ENCODE measurements at regions not wholly inside any gene's neighbourhood (a gene's known extent, or its start where the extent isn't known, plus 50 kb on each side); places are given as distances from the start of the nearest gene placed in this dataset.

DNA sequence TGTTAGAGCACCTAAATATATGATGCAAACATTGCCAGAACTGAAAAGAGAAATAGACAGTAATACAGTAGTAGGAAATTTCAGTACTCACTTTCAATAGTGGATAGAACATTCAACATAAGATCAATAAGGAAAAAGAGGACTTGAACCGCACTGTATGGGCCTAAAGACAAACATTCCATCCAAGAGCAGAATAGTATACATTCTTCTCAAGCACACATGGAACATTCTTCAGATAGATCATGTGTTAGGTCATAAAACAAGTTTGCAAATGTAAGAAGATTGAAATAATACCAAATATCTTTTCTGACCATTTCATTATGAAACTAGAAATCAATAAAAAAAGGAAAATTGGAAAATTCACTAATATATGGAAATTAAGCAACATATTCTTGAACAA, 185.4 kb upstream of the FOXP2 start:
- TF ChIP-seq, protein P1, sequence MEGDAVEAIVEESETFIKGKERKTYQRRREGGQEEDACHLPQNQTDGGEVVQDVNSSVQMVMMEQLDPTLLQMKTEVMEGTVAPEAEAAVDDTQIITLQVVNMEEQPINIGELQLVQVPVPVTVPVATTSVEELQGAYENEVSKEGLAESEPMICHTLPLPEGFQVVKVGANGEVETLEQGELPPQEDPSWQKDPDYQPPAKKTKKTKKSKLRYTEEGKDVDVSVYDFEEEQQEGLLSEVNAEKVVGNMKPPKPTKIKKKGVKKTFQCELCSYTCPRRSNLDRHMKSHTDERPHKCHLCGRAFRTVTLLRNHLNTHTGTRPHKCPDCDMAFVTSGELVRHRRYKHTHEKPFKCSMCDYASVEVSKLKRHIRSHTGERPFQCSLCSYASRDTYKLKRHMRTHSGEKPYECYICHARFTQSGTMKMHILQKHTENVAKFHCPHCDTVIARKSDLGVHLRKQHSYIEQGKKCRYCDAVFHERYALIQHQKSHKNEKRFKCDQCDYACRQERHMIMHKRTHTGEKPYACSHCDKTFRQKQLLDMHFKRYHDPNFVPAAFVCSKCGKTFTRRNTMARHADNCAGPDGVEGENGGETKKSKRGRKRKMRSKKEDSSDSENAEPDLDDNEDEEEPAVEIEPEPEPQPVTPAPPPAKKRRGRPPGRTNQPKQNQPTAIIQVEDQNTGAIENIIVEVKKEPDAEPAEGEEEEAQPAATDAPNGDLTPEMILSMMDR (IDR thresholded peaks at IDR 0.05; ENCODE audit: low read depth, low read length, missing input control): no peak
- TF ChIP-seq, protein P2, sequence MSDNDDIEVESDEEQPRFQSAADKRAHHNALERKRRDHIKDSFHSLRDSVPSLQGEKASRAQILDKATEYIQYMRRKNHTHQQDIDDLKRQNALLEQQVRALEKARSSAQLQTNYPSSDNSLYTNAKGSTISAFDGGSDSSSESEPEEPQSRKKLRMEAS (IDR thresholded peaks at IDR 0.05): no peak
- TF ChIP-seq REST (IDR thresholded peaks at IDR 0.05) (no peak), YY1 (IDR thresholded peaks at IDR 0.05) (no peak), JUND (IDR thresholded peaks at IDR 0.05) (no peak), ZBTB33 (IDR thresholded peaks at IDR 0.05) (no peak), HNF4G (IDR thresholded peaks at IDR 0.05) (no peak), GABPA (IDR thresholded peaks at IDR 0.05 in 1 of 2, conservative IDR thresholded peaks at IDR 0.05 in 1 of 2) (no peak), RXRA (IDR thresholded peaks at IDR 0.05) (no peak), NR2F2 (IDR thresholded peaks at IDR 0.05) (no peak), EGR1 (IDR thresholded peaks at IDR 0.05; ENCODE audit: low read depth in 2 of 2) (no peak)
- TF ChIP-seq, protein P3, sequence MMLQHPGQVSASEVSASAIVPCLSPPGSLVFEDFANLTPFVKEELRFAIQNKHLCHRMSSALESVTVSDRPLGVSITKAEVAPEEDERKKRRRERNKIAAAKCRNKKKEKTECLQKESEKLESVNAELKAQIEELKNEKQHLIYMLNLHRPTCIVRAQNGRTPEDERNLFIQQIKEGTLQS (IDR thresholded peaks at IDR 0.05): no peak

Data from liver (tissue), 3 donors.